SHP77 (cell line): ENCODE measurements at regions not wholly inside any gene's neighbourhood (a gene's known extent, or its start where the extent isn't known, plus 50 kb on each side); places are given as distances from the start of the nearest gene placed in this dataset.

Experiments
- DNase-seq, 2 experiments: peaks; one replicate each; lab custom pipeline; 2025; lab: John Stamatoyannopoulos, UW

DNA sequence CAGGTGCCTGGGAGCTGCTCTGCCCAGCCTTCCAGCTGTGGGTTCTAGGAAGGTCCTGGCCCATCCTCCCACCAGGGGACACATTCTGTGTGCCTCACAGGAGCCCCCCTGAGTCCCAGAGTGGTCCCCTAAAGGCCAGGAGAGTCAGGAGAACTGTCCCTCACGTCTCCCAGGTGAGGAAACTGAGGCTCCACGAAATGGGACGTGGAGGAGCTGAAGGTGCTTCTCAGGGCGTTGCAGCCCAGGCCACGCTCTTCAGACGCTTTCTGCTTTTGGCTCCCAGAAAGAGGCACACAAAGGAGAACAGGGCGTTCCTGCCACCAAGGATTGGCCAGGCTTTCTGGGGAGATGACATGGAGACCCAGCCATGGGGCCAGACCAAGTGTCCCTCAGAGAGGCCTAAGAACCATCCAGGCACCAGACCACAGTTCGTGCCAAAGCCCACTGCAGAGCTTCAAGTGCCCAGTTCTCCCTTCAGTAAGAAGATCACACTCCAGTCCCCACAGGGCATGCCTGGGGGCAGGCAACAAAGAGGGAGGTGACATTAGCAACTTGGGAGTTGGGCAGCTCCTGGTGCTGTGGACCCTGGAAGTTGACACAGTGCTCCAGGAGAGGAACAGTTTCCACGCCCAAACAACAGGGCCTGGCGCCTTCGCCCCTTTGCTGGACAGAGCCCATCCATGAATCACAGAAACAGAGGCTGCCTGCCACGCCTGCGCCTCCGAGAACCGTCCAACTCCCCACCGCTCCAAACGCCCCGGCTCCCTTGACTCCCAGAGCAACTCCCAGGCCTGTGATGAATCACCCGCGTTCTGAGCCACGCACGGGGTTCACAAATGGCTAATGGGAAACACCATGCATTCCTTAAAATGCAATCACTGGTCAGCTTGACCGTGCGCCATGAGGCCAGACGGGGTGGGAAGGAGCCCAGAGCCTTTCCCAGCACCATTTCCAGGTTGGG lies 589.2 kb downstream of the BRD1 start:
- no peak for DNase-seq

DNA sequence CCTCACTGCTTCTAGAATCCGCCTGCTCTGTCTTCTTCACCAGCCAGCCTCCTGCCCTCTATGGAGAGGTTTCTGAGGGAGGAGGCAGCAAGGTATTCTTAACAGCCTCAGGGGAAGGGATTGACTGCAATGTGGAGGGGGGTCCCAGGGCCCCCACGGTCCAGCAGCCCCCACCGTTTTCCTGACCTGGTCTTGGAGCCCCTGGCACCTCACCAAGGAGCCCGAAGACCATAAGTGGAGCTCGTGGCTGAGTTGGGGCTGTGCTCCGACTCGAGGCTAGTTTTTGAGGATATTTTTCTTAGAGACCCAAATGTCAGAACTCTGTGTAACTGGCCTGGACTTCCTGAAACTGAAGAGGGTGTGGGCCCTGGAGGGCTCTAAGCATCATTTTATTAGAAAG lies 590.0 kb downstream of the BRD1 start:
- DNase-seq: no peak

DNA sequence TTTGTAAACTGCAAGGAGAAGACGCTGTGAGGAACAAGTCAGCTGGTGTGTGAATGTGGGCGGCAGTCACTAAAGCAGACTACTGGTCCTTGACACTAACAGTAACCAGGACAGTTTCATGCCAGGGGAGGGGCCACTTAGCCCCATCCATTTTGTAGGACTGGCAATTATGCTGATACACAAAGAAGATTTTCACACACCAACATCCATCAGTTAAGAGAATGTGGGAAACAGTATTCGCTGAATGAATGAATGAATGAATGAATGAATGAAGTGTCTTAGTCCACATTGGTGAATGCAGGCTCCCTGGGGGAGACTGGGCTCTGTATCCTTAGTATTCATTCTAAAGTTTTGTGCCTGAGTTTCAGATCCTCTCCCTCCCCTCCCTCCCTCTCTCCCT lies 590.4 kb downstream of the BRD1 start:
- no peak for DNase-seq

DNA sequence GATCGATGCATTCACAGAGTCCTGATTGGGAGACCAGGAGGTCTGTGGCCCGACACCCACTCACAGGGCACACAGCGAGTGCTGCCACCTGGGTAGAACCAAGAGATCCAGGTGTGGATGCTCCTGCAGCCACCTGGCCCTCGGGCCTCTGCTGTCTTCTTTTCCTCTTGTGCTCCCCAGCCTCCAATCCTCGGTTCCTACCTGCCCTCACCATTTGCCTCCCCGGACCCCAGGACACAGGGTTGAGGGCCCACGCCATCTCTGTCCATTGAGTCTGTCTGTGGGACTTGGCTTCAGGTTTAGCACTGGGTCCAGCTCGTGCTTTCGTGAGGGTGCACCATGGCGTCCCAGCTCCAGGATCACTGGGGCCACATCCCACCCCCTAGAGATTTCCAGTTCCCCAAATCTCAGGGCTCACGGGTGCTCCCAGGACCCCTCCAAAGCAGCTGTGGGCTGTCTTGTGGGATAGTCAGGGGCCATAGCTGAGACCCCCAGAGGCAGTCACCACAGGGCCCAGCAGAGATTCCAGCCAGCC lies 591.1 kb downstream of the BRD1 start:
- DNase-seq: peak; percentile 13 to 23

DNA sequence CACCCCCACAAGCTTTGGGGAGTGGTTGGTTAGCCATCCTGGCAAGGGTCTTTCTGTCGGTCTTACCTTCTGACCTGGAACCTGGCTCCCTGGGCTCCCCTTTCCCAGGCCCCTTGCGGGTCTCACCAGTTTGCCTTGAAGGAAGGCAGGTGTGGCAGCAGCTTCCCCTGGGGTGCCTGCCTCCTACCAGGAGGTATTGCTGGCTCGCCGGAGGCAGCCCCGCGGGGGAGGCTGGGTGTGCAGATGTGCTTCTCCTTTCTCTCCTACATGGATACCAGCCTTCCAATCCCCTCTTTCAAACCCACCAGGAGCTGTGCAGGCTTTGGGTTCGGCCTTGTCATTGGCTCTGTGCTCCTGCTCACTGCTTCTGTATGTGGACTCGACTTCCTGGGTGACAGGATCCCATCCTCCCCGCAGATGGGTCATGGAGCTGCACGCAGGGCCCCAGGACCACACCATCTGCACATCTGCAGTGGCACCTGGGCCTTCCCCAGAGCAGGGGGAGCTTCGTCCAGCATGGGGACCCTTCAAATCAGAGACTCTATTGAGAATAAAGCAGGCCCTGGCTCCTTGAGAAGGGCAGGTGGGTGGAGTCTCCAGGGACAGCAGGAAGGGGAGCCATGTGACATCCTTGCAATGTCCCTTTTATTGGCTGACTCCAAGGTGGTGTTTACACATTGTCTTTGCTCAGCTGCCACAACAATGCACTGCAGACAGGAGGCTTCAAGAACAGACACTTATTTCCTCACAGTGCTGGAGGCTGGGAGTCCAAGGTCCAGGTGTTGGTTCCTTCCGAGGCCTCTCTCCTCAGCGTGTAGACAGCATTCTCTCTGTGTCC lies 592.0 kb downstream of the BRD1 start:
- DNase-seq: peak; percentile 95

DNA sequence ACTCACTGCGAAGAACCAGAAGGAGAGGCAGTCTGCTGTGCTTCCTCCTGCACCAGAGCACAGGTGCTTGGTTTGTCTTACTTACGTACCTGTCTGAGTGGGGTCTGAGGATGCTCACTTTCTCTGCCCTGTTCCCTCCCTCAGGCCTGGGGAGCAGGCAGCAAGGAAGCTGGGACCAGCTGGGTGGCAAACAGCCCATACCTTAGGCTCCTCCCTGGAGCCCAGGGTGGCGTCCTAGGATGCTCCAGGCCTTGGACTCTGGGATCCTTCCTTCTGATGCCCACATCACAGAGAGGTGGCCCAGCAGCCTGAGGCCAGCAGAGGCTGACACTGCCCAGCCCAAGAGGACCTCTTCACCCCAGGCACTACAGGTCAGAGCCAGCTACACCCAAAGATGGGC lies 593.2 kb downstream of the BRD1 start:
- no peak for DNase-seq

DNA sequence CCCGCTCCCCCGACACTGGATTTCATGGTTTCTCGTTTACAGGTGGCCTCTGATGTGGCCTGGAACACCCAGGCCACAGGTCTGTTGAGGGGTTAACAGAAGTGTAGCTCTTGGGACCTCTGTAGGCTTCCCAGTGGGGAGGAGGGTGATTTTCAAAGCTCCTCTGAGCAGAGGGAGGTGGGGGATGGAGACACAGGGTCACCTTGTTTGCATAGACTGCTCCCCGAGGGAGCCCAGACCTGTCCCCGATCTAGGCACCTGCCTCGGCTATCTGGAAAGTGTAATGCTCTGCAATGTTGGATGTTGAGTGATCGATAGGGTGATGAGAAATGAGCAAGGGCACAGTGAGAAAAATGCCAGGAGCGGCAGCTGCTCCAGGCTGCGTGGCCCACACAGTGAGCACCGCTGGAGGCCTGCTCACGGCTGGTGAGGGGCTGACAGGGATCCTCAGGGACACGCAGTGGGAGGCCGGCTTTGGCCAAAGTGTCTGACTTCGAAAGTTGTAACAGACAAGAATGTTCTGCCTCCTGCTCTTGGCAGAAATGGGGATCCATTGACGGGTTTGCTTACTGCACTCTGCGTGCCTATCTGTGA lies 594.1 kb downstream of the BRD1 start:
- DNase-seq: no peak

DNA sequence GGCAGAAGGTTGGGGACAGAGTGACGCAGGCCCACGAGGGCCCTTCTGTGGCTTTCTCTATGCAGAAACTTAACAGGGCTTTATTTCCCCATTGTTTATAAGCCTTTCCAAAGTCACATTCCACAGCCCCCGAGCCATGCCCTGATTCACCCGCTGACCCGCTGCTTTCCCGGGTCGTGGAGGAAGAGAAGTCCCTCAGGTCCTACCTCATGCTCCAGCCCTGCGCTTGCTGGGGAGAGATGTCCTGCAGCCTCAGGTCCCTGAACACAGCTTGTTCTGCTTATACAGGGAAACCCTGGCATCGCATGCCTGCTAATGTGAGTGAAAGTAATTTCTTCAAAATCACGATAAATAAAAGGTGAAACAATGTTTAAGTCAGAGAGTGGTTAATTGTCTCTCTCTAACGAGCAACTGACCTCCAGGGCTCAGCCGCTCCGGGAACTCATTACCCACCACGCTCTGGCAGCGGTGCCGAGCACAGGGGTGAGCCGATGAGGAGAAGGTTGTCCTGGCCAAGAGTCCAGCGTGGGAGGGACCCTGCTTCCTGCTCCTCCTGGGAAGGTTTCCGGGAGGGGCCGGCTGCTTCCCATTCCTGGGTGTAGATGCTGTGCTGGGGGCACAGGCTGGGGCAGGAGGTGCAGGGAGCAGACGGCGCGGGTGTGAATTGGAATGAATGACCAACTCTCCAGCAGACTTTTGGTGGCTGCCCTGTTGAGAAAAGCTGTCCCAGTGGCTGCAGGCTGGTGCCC lies 595.2 kb downstream of the BRD1 start:
- no peak for DNase-seq

DNA sequence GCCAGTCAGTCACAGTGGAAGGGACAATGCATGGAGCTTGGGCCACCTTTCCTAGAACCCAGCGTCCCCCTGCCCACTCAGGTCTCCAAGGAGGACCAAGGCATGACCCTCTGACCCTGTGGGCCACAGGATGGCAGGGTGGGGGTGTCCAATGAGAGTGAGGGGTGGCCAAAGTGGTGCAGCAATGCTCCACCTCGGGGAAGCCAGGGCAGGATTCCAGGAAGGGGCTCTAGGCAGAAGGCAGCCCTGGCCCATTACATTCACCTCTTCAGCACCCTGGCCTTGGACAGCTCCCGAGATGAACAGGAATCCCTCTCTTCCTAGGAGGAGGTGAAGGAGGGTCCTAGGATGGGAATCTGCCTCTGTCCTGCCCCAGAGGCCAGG lies 597.5 kb downstream of the BRD1 start:
- DNase-seq: no peak

DNA sequence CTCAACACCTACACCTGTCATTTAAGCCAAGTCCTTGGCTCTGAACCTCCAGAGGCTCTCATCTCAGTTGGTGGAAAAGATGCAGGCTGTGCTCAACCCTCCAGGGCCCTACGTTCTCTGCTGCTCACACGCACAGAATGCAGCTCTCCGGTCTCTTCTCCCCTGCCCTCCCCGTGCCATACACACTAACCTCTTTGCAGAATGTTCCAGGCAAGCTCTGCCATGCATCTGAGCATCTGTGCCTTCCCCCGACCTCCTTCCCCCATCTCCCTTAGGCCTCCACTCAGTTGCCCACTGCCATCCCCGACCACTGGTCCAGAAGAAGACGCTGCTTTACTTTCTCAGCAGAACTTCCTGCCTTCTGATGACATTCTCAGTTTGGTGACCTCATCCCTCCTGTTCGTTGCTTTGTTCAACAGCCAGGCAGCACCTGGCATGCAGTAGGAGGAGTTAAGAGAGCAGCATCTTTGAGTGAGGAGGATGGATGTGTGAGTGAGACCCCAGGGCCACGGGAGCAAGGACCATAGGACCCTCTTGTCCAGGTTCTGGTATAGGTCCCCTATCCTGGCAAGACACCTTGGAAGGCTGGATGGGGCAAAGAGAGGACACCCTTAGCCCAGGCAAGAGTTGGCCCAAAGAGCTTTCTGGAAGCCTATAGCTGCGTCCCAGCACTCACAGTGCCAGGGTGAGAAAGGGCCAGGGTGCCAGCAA lies 598.0 kb downstream of the BRD1 start:
- DNase-seq: peak; percentile 41 to 50

DNA sequence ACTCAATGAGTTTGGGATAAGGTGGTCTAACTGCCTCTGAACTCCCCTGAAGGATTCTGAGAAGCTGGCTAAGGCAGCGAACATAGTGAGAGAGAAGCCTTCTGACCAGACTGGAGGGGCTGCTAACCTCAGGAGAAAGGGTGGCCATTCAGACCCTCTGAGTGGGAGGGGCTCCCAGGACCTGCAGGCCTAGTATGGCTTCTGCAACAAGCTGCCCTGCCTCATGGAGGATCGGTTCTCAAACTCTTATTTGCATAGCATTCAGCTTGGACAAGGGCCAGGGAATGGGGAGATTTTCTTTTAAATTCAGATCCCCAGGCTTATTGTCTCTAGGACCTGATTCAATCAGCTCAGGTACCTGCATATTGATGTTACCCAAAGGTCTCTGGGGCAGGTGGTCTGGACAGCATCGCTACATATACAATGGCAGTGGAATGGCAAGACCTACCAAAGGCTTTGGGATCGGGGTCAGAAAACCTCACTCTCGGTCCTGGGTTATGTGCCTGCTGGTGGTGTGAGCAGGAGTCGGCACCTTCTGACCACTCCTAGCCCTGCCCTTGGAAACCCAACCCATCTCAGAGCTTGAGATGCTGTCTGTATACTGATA lies 599.1 kb downstream of the BRD1 start:
- peak; percentile 14 to 57 for DNase-seq

DNA sequence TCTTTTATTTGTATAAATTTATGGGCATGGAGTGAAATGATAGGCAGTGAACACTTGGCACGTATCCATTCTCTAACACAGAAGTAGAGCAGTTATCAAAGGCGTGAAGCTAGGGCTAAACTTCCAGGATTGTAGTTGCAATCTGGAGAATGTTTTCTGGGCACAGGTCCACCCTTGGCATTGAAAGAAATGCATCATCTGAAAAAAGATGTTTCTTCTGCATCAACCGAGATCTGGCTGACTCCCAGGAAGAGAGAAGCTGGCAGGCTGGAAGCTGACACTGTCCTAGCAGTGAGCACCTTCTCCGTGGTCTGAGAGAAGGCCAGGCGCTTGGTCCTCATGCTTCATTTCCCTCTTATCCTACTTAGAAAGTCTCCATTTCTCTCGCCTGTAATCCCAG lies 600.0 kb downstream of the BRD1 start:
- DNase-seq: no peak

DNA sequence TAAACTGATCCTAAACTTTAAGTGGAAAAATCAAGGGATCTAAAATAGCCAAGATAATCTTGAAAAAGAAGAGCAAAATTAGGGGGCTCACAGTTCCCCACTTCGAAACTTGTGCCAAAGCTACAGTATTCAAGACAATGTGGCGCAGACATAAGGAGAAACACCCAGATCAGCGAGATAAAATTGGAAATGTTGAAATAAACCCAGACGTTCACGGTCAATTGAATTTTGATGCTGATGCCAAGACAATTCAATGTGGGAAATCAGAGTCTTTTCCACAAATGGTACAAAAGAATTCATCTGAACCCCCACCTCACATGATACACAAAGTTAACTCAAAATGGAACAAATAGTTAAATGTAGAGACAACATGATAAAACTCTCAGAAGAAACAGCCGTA lies 601.6 kb downstream of the BRD1 start:
- DNase-seq: no peak

DNA sequence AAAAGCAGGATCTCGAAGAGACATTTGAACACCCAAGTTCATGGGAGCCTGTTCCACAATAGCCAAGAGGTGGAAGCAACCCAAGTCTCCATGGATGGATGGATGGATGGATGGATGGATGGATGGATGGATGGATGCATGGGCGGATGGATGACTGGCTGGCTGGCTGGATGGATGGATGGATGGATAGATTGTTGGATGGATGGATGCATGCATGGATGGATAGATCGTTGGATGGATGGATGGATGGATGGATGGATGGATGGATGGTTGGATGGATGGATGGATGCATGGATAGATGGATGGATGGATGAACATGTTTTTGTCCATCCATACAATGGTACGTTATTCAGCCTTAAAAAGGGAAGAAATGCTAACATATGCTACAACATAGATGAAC lies 603.4 kb downstream of the BRD1 start:
- no peak for DNase-seq

DNA sequence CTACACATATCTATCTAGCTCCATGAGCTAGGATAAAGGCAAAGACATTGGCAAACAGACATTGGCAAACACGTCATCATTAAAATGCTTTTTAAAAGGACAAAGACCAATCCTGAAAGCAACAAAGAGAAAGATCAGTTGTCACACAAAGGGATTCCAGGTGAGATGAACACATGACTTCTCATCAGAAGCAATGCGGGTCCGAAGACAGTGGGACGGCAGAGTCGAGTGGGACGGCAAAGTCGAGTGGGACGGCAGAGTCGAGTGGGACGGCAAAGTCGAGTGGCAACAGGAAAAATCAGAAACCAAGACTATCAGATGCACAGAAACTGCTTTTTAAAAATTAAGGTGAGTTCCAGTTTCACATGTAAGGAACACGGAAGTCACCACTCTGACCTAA lies 609.5 kb downstream of the BRD1 start:
- DNase-seq: no peak

DNA sequence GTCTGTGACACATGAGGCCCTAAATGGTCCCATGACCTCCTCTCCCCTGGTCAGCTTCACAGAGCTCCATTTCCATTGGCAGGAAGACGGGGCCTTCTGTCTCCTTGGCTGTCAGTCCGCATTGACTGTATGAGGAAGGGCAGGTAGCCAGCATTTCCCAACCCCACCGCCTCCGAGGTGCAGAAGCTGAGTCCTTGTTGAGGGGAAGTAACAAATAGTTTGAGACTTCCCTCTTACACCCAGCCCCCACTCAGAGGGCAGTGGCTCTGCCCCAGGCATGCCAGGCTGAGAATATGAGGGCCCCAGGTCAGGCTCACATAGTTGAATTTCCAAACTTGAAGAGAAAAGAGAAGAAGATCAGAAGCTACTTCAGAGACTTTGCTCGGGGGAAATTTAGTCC lies 611.1 kb downstream of the BRD1 start:
- no peak for DNase-seq

DNA sequence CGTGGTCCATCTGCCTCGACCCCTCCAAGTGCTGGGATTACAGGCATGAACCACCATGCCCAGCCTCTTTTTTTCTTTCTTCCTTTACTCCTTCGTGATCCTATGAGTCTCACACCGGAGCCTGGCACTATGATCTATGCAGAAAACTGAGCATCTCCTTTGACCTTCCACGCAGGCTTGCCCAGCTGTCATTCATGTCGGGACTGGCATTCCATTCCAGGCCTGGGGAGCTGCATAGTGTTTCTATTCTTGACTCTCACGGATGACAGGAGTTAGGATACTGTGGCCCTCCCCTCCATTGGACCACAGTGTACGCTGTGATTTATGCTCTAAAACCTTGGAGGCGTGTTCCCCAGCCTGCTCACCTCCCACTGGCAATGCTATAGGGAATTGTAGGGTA lies 611.8 kb downstream of the BRD1 start:
- no peak for DNase-seq

DNA sequence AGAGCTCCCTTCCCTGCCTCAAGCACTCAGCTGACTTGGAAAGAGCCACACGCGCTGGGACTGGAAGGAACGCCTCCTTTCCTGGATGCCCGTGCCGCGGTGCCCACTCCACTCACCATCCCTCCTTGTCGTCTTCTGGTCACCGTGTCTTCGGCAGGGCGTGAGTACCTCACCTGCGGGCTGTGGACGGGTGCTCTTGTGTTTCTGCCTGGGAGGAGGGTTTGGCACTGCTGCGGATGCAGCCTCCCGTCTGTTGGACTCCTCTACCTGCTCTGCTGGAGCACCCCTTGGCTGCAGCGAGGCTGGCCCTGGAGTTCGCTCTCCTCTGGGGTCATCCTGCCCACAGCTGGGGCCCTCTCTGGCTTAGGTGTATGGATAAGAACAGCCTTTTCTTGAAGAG lies 612.7 kb downstream of the BRD1 start:
- no peak for DNase-seq

DNA sequence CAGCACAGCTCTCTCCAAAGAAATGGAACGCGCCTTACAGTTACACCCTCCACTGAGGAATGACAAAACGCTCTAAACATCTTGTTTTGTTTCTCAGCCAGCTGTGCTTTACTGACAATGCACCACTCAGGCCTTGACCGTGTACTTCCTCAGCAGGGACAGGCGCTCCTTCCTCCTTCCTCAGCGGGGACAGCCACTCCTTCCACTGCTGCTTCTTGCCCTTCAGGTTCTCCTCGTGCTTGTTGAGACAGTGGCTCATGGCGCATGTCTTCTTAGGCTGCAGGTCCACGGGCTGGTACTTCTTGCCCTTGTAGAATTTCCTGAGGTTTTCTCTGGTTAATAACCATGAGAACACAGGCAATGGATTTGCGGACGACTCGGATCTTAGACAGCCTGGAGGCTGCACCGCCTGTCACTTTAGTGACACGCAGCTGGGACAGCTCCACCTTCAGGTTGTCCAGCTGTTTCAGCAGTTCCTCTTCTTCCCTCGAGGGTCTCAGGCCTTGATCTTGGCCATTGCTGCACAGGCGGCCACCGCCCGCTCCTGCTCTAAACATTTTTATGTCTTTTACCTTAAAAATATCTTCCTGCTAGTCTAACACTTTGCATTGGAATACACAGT lies 613.8 kb downstream of the BRD1 start:
- no peak for DNase-seq

DNA sequence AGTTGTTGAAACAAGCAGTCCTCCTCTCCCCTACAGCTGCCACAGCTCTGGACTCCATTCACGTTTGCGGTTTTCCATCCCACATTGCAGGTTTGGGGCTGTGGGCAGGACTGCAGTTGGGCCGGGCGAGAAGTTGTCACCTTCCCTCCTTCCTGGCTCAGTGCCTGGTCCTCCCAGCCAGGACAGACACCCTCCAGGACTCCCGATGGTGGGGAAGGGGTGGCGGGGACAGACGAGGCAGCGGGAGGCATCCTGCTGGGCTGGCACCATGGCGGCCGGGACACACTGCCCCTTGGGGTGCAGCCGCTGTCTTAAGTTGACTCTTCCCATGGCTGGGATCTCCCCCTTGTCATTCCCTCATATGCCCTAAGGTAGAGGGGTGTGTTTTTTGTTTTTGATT lies 615.2 kb downstream of the BRD1 start:
- no peak for DNase-seq
